GM21381 (cell line): ENCODE measurements at regions not wholly inside any gene's neighbourhood (a gene's known extent, or its start where the extent isn't known, plus 50 kb on each side); places are given as distances from the start of the nearest gene placed in this dataset.

Experiments
- ATAC-seq: cut with Tn5 transposase; IDR thresholded peaks from one replicate; pipeline ENCODE4 v1.9.1; 2021; ENCODE audit warnings: mild to moderate bottlenecking, moderate library complexity; ENCODE audit not compliant: unreplicated experiment

GRCh38 chr2:12964904-12965539 is 248.3 kb downstream of the TRIB2 start:
- ATAC-seq = no peak

DNA sequence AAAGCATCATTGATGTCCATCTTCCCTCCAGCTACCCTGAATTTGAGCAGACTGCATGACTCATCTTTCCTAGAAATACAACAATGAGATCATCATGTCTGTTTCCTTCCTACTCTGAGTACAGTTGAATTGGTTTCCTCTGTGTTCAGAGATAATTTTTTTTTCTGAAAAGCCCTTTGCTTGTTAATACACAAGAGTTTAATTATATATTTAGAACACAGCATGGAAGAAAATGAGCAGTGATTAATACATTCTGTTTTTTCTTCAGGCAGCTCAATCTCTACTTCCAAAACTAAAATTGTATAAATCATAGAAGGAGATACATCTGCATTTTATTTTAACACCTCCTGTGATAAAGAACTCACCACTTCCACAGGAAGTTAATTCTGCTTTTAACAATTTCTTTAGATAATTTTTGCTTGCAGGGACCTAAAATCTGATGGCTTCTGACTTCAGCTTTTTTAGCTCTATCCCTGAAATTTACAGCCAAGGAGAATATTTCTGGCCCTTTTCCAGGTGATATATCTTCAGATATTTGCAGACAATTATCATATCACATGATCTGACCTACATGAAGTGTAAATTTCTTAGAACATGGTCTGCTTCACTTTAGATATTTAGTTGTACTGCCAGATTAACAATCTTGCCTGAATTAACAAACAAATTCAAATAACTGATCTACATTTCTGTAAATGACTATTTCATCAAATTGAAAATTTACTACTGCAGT is 249.0 kb downstream of the TRIB2 start:
- ATAC-seq = no peak

GRCh38 chr2:12967804-12968203 is 251.1 kb downstream of the TRIB2 start:
- no peak for ATAC-seq

- ATAC-seq = no peak
These were observed 251.7 kb downstream of the TRIB2 start for GRCh38 chr2:12968399-12968798.

DNA sequence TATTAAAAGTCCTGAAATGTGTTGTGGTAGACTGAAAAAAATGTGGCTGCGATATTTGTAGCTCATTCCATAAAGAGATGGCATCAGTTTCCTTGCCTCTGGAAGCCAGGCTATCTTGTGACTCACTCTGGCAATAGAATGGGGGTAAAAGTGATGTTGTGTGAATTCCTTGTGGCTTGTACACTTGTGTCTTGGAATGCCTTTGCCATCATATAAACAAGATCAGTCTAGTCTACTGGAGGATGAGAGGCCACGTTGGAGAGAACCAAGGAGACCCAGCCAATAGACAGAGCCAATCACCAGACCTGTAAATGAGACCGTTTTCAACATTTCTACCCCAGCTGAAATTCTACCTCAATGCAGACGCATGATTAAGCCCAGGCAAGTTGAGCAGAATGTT is 254.1 kb downstream of the TRIB2 start:
- no peak for ATAC-seq

DNA sequence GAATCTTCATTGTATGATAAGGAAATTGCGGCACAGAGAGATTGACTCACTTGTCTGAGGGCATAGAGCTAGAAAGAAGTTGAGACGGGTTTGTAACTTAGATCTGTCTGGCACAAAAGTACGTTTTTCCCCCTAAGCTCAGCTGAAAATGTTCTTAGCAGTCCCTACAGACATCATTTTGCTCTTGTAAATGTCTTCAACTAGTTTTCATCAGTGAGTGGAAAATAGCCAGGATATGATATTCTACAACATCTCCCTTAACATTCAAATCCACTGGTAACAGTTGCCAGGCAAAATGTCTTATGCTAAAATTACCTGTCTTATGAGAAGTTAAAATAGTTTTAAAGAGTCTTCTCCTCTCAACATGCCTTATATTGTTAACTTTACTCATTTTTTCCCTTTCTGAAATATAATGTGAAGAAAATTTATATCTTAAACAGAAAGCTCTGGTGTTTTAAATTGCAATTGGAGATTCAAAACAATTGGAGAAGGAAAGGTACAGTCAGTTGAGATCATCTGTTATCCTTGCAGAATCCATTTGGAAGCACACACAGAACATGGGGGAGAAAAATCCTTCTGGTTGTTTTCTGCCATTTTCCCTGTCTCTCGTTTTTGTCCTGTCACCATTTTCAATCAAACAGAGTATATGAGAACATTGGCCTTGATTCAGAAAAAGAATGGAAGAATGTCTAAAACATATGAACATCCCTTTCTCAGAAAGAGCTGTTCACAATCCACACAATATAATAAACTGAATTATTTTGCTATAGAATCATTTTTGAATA is 255.0 kb downstream of the TRIB2 start:
- ATAC-seq = no peak

GRCh38 chr2:12978066-12978835 is 261.5 kb downstream of the TRIB2 start:
- no peak for ATAC-seq

GRCh38 chr2:12979066-12979465 is 262.3 kb downstream of the TRIB2 start:
- no peak for ATAC-seq

- ATAC-seq = no peak
These were observed 264.1 kb downstream of the TRIB2 start for GRCh38 chr2:12980817-12981216.

GRCh38 chr2:12982149-12982584 is 265.4 kb downstream of the TRIB2 start:
- ATAC-seq = no peak

GRCh38 chr2:12987246-12987645 is 270.5 kb downstream of the TRIB2 start:
- no peak for ATAC-seq

DNA sequence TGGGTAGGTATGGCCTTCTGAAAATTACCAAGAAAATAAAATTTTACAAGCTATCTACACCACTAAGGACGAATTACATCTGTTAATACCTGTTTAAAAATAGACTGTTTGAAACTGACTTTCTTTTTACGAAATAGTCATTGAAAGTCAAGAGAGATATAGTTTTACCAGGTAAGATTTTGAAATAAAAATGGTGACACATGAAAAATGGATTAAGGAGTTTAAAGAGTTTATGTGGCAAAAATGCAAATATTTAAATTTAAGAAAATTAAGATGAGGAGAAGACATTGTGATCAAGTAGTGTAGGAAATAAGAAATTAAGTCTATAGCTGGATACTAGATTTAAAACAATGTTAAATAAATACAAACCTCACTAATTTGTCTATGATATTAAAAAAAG is 271.5 kb downstream of the TRIB2 start:
- ATAC-seq = no peak

DNA sequence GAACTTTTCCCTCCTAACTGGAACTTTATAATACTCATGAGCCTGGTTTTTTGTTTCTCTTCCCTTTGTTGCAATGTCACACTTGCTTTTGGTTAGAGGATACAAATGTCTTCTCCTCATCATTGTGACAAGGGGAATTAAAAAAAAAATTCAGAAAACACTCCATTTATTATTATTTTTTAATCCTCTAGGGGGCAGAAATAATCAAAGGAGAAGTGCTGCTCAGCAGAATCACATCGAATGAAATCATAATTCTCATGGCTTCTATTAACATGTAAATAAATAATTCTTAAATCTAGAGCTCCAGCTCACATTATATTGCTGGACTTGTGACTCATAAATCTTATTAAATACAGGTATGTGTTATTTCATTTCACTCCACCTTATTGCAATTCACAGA is 273.8 kb downstream of the TRIB2 start:
- no peak for ATAC-seq

- ATAC-seq = no peak
These were observed 281.9 kb downstream of the TRIB2 start for GRCh38 chr2:12998685-12999084.

- ATAC-seq = no peak
These were observed 284.1 kb downstream of the TRIB2 start for GRCh38 chr2:13000664-13001363.

DNA sequence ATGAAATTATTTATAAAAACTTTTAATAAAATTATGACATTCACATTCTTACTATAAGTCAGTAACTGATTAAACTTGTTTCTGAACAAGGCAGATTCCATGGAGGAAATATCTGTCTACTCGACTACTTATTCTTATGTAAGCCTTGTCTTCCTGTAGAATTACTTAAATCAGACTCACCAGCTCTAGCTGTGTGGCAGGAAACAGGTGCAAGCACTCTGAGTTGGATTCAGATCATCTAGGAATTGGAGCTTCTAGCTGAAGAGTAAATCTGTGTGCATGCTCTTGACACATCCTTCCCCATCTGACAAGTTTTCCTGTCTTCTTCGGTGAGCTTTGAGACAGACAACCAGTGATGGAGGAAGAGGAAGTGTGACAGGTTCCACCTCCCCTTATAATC is 284.7 kb downstream of the TRIB2 start:
- ATAC-seq = no peak

- ATAC-seq = no peak
These were observed 286.0 kb downstream of the TRIB2 start for GRCh38 chr2:13002536-13003331.

- ATAC-seq = no peak
These were observed 286.8 kb downstream of the TRIB2 start for GRCh38 chr2:13003500-13003899.

DNA sequence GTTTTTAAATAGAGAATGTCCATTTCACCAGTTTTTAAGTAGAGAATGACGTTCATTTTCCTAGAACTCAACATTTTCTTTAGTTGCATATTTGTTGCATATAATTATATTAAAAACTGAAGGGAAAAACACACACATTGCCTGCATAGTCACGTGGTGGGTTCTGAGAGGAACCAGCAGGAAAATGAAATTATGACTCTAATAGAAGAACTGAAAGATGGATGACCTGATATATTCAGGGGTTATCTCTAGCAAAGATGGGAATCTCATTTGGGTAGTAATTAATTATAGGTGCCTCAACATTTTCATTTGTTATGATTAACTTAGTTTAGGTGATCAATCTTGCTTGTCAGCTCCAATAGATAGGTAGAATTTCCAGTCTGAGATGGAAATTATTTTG is 288.3 kb downstream of the TRIB2 start:
- no peak for ATAC-seq
